ENCODE measurements at regions not wholly inside any gene's neighbourhood (a gene's known extent, or its start where the extent isn't known, plus 50 kb on each side); places are given as distances from the start of the nearest gene placed in this dataset.

GRCh38 chr15:25051399-25052154, 96.8 kb downstream of the SNRPN start:
- no peak overlapping the region for H3K9ac ChIP-seq (ENCODE audit: low read depth, low read length)
- no peak overlapping the region for H3K4me2 ChIP-seq (ENCODE audit: low read length)
- peak overlapping the region; percentile 13 for H3K4me3 ChIP-seq (ENCODE audit: low read length)
- no peaks in the 10 kb centered on the region for H3K27me3 ChIP-seq (ENCODE audit: control insufficient read depth, insufficient read depth, low read length)
- H3K4me1 ChIP-seq (ENCODE audit: control insufficient read depth, insufficient read depth, low read length): no peaks in the 10 kb centered on the region
- H3K9me3 ChIP-seq (replicated peaks; ENCODE audit: low read length): peaks cover 77% of the 10 kb centered on the region
- H3K36me3 ChIP-seq (ENCODE audit: insufficient read depth, low read length): peaks cover 74% of the 10 kb centered on the region

- no peak overlapping the region for H3K9ac ChIP-seq (ENCODE audit: low read depth, low read length)
- peaks cover 82% of the 10 kb centered on the region for H3K9me3 ChIP-seq (replicated peaks; ENCODE audit: low read length)
- H3K4me2 ChIP-seq (ENCODE audit: low read length): no peak overlapping the region
- H3K4me1 ChIP-seq (ENCODE audit: control insufficient read depth, insufficient read depth, low read length): no peaks in the 10 kb centered on the region
- H3K4me3 ChIP-seq (ENCODE audit: low read length): no peak overlapping the region
- no peaks in the 10 kb centered on the region for H3K27me3 ChIP-seq (ENCODE audit: control insufficient read depth, insufficient read depth, low read length)
- peaks cover 74% of the 10 kb centered on the region for H3K36me3 ChIP-seq (ENCODE audit: insufficient read depth, low read length)
Measured at GRCh38 chr15:25052191-25052999, 97.6 kb downstream of the SNRPN start.

DNA sequence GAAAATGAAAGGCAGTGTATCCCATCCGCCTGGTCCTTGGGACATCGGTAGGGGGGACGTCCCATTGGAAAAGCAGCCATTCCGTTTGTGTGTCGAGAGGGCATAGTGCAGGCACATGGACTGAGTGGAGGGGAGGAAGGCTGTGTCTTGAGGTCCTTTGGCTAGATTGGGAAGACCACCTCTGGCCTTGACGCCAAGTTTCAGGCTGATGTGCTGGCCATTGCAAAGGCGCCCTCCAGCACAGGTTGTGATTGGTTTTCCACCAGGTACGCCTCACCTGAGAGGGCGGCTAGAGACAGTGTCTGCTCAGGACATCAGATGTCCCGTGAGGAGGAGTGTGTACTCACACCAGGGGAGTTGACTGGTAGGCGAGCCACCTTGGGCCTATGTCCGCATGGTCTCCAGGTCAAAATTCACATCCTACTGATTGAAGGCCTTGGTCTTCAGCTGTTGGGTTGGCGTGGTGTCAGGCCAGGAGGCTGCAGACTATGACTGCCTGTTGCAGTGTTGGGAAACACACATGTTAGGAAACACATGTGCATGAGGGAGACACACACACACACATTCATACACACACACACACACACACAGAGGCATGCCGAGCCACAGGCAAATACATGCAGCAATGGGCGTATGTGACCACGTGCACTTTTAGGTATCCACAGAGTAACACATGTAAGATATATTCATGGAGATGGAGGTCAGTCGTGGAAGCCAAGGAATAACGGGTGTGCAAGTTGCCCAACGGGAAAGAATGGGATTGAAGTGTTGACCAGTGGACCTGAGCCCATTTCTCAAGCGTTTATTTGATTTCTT, 98.4 kb downstream of the SNRPN start:
- H3K27me3 ChIP-seq (ENCODE audit: control insufficient read depth, insufficient read depth, low read length): no peaks in the 10 kb centered on the region

GRCh38 chr15:25054329-25054728, 99.5 kb downstream of the SNRPN start:
- H3K4me2 ChIP-seq (ENCODE audit: low read length): no peak overlapping the region
- H3K27me3 ChIP-seq (ENCODE audit: control insufficient read depth, insufficient read depth, low read length): no peaks in the 10 kb centered on the region
- H3K9ac ChIP-seq (ENCODE audit: low read depth, low read length): no peak overlapping the region
- H3K9me3 ChIP-seq (replicated peaks; ENCODE audit: low read length): peaks cover 96% of the 10 kb centered on the region
- peaks cover 87% of the 10 kb centered on the region for H3K36me3 ChIP-seq (ENCODE audit: insufficient read depth, low read length)
- no peaks in the 10 kb centered on the region for H3K4me1 ChIP-seq (ENCODE audit: control insufficient read depth, insufficient read depth, low read length)
- no peak overlapping the region for H3K4me3 ChIP-seq (ENCODE audit: low read length)

More for the DNA sequence above, 98.4 kb downstream of the SNRPN start:
- Histone ChIP-seq H3K9ac (ENCODE audit: low read depth, low read length) (no peak overlapping the region), H3K4me2 (ENCODE audit: low read length) (no peak overlapping the region), H3K9me3 (replicated peaks; ENCODE audit: low read length) (peaks cover 85% of the 10 kb centered on the region), H3K4me1 (ENCODE audit: control insufficient read depth, insufficient read depth, low read length) (no peaks in the 10 kb centered on the region), H3K36me3 (ENCODE audit: insufficient read depth, low read length) (peaks cover 80% of the 10 kb centered on the region), H3K4me3 (ENCODE audit: low read length) (no peak overlapping the region)

DNA sequence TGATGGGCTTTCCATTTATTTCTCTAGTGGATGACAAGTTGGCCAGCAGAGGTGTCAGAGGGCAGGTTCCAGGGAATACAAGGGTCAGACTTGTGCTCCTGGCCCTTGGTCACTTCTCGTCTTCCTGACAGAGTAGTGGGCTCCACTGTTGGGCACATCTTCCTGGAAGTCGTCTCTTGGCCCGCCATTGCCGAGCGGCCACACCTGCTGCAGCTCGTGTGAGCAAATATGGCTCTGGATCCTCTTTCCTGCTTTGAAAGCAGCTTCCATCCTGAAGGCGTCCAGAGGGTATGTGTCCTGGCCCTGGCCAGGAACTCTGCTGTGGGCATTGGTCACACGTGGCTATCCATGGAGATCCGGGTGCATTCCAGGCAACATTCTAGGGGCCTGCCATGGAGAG, 100.2 kb downstream of the SNRPN start:
- peaks cover 100% of the 10 kb centered on the region for H3K9me3 ChIP-seq (replicated peaks; ENCODE audit: low read length)
- H3K4me2 ChIP-seq (ENCODE audit: low read length): no peak overlapping the region
- no peaks in the 10 kb centered on the region for H3K27me3 ChIP-seq (ENCODE audit: control insufficient read depth, insufficient read depth, low read length)
- no peak overlapping the region for H3K9ac ChIP-seq (ENCODE audit: low read depth, low read length)
- peaks cover 92% of the 10 kb centered on the region for H3K36me3 ChIP-seq (ENCODE audit: insufficient read depth, low read length)
- H3K4me3 ChIP-seq (ENCODE audit: low read length): no peak overlapping the region
- no peaks in the 10 kb centered on the region for H3K4me1 ChIP-seq (ENCODE audit: control insufficient read depth, insufficient read depth, low read length)

DNA sequence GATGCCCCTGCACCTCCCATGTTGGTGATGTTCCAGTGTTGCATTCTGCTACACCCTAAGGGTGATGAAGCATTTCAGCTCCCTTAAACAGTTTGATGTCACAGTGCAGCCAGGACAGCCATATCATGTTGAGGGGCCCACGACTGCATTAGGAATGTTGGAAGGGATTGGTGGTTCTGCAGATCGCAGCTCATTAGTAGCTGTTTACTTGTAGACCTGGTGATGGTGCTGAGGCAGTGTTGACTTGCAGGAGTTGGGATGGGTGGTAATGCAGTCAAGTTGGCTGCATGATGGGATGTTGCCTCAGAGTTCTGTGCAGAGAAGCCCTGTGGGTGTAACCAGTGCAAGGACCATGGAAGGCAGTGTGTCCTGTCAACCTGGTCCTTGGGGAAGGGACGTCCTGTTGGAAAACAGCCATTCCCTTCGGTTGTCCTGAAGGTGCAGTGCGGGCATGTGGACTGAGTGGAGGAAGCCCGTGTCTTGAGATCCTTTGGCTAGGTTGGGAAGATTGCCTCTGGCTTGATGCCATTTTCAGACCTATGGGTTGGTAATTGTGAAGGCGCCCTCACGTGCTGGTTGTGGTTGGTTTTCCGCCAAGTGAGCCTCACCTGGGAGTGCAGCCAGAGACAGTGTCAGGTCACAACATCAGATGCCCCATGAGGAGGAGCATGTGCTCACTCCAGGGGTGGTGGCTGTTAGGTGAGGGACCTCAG, 100.7 kb downstream of the SNRPN start:
- H3K4me2 ChIP-seq (ENCODE audit: low read length): no peak overlapping the region
- H3K9ac ChIP-seq (ENCODE audit: low read depth, low read length): no peak overlapping the region
- peaks cover 100% of the 10 kb centered on the region for H3K9me3 ChIP-seq (replicated peaks; ENCODE audit: low read length)
- no peaks in the 10 kb centered on the region for H3K4me1 ChIP-seq (ENCODE audit: control insufficient read depth, insufficient read depth, low read length)
- peaks cover 94% of the 10 kb centered on the region for H3K36me3 ChIP-seq (ENCODE audit: insufficient read depth, low read length)
- H3K27me3 ChIP-seq (ENCODE audit: control insufficient read depth, insufficient read depth, low read length): no peaks in the 10 kb centered on the region
- peak overlapping the region; percentile 16 for H3K4me3 ChIP-seq (ENCODE audit: low read length)

- H3K4me3 ChIP-seq (ENCODE audit: low read length): no peak overlapping the region
- no peak overlapping the region for H3K4me2 ChIP-seq (ENCODE audit: low read length)
- H3K36me3 ChIP-seq (ENCODE audit: insufficient read depth, low read length): peaks cover 94% of the 10 kb centered on the region
- no peak overlapping the region for H3K9ac ChIP-seq (ENCODE audit: low read depth, low read length)
- no peaks in the 10 kb centered on the region for H3K4me1 ChIP-seq (ENCODE audit: control insufficient read depth, insufficient read depth, low read length)
- H3K27me3 ChIP-seq (ENCODE audit: control insufficient read depth, insufficient read depth, low read length): no peaks in the 10 kb centered on the region
- H3K9me3 ChIP-seq (replicated peaks; ENCODE audit: low read length): peaks cover 100% of the 10 kb centered on the region
Measured at GRCh38 chr15:25056484-25057425, 102.0 kb downstream of the SNRPN start.

DNA sequence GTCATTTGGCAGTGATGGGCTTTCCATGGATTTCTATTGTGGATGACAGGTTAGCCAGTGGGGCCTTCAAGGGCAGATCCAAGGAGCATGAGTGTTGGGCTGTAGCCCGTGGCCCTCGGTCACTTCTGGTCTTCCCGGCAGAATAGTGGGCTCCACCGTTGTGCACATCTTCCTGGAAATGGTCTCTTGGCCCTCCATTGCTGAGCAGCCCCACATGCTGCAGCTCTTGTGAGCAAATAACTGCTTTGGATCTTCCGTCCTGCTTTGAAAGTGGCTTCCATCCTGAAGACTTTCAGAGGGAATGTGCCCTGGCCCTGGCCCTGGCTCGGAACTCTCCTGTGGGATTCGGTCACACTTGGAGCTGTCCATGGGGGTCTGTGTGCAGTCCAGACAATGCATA, 102.8 kb downstream of the SNRPN start:
- H3K9ac ChIP-seq (ENCODE audit: low read depth, low read length): no peak overlapping the region
- peaks cover 99% of the 10 kb centered on the region for H3K9me3 ChIP-seq (replicated peaks; ENCODE audit: low read length)
- H3K4me2 ChIP-seq (ENCODE audit: low read length): no peak overlapping the region
- H3K36me3 ChIP-seq (ENCODE audit: insufficient read depth, low read length): peaks cover 94% of the 10 kb centered on the region
- no peak overlapping the region for H3K4me3 ChIP-seq (ENCODE audit: low read length)
- no peaks in the 10 kb centered on the region for H3K4me1 ChIP-seq (ENCODE audit: control insufficient read depth, insufficient read depth, low read length)
- H3K27me3 ChIP-seq (ENCODE audit: control insufficient read depth, insufficient read depth, low read length): no peaks in the 10 kb centered on the region

GRCh38 chr15:25058080-25058785, 103.4 kb downstream of the SNRPN start:
- Histone ChIP-seq H3K4me1 (ENCODE audit: control insufficient read depth, insufficient read depth, low read length) (no peaks in the 10 kb centered on the region), H3K4me2 (ENCODE audit: low read length) (no peak overlapping the region), H3K36me3 (ENCODE audit: insufficient read depth, low read length) (peaks cover 94% of the 10 kb centered on the region), H3K4me3 (ENCODE audit: low read length) (no peak overlapping the region), H3K9me3 (replicated peaks; ENCODE audit: low read length) (peaks cover 99% of the 10 kb centered on the region), H3K27me3 (ENCODE audit: control insufficient read depth, insufficient read depth, low read length) (no peaks in the 10 kb centered on the region), H3K9ac (ENCODE audit: low read depth, low read length) (no peak overlapping the region)
